ENCODE measurements at regions not wholly inside any gene's neighbourhood (a gene's known extent, or its start where the extent isn't known, plus 50 kb on each side); places are given as distances from the start of the nearest gene placed in this dataset.

DNA sequence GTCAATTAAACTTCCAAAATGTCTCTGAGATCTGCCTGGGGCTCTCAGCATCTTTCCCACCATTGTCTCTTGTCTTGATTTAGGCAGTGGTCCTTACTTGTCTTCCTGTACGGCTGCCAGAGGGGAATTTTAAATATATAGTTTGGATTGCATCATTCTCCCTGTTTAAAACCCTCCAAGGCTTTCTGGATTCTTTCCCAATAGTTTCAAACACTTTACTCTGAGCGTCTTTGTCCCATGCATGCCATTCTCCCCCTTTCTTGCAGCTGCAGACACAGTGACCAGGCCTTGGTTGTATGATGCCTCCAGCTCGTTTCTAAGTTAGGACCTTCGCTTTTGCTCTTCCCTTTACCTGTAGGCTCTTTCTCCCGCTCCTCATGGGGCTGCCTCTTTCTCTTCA, 323.3 kb upstream of the CTNNB1 start:
- TF ChIP-seq, protein P1, sequence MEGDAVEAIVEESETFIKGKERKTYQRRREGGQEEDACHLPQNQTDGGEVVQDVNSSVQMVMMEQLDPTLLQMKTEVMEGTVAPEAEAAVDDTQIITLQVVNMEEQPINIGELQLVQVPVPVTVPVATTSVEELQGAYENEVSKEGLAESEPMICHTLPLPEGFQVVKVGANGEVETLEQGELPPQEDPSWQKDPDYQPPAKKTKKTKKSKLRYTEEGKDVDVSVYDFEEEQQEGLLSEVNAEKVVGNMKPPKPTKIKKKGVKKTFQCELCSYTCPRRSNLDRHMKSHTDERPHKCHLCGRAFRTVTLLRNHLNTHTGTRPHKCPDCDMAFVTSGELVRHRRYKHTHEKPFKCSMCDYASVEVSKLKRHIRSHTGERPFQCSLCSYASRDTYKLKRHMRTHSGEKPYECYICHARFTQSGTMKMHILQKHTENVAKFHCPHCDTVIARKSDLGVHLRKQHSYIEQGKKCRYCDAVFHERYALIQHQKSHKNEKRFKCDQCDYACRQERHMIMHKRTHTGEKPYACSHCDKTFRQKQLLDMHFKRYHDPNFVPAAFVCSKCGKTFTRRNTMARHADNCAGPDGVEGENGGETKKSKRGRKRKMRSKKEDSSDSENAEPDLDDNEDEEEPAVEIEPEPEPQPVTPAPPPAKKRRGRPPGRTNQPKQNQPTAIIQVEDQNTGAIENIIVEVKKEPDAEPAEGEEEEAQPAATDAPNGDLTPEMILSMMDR (conservative IDR thresholded peaks at IDR 0.05 in 1 of 2, IDR thresholded peaks at IDR 0.05 in 1 of 2; ENCODE audit: low read depth in 1 of 2, low read length in 2 of 2), result no peak
- TF ChIP-seq EZH2 (IDR thresholded peaks at IDR 0.05; ENCODE audit: low read length, missing control alignments), result no peak

All from fibroblast of lung (primary cell).